NOMO-1 (cell line): ENCODE measurements at regions not wholly inside any gene's neighbourhood (a gene's known extent, or its start where the extent isn't known, plus 50 kb on each side); places are given as distances from the start of the nearest gene placed in this dataset.
"Not testable (repeated sequence)": the region's sequence is repeated elsewhere in the genome, so short reads cannot be mapped to it uniquely, and the experiment has no call there.

Experiments used
- DNase-seq, 2 experiments: peaks; one replicate each; lab custom pipeline; 2025; ENCODE audit not compliant: unreplicated experiment in 2 of 2; lab: John Stamatoyannopoulos, UW

DNA sequence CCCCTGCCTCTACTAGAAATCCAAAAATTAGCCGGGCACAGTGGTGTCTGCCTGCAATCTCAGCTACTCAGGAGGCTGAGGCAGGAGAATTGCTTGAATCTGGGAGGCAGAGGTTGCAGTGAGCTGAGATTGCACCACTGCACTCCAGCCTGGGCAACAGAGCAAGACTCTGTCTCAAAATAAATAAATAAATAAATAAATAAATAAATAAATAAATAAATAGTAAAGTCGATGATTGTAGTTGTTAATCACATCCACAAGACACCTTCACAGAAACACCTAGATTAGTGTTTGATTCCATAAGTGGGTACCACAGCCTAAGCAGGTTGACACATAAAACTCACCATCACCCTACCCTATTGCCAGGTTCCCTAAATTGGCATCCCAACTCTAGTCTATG is 1199.0 kb downstream of the TYW1 start:
- not testable (repeated sequence) for DNase-seq

DNA sequence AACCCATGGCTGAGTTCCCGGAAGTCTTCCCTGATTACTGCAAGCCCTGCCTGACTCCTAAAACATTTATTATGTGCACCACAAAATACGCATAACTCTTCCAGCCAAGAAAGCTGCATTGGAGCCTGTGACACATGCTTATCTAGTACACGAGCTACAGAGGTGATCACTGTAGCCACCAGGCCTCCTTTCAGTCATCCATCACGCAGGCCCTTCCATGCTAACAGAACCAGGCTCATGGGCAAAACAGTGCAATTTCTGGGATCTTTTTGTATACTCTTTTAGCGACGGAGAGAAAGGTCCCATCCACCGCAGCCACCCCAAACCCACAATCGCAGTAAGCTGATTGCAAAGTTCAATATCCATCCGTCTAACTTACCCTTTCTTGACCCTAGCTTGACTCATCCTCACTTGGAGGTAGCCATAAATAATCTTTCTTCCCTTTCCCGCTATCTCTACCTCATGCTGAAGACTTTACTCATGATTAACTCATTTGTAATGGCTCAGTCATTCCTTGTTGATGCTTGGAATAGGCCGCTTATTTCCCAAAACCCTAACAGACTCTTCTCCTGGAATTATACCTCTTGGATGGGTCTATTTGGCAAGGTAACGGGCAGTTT is 1203.5 kb downstream of the TYW1 start:
- no peak for DNase-seq

DNA sequence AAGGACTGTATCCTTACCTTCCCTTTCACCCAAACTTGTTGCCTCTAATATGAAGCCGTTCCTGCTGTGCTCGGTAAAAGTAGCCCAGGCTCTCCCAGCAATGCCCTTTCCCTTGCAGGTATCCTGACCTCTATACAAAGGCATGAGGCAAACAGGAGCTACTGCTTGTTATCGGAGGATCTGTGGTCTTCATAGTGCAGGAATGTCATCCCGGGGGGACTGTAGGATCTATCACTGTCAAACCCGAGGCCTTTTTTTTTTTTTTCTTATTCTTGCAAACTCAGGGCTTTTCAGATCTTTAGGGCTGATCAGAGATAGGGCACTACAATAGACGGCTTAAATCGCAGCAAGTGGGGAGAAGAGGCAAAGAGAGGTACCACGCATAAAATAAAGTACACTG is 1206.6 kb downstream of the TYW1 start:
- DNase-seq = no peak

DNA sequence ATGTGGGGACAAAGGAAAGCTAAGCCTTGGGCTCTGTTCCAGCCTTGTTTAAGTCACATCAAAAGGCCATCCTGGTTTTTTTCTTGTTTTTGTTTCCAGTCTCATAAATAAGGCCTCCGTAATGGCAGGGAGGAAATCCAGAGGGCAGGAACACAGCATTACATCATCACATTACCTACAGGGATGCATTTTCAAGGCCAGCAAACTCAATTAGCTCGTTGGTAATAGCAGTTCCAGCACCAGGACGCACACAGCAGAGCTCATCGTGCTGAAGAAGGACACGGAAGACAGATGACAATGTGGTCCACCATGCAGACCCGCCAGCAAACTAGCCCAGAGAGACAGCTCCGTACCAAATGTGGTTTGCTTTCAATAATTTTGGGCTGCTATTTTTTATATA is 1209.2 kb downstream of the TYW1 start:
- DNase-seq = no peak

DNA sequence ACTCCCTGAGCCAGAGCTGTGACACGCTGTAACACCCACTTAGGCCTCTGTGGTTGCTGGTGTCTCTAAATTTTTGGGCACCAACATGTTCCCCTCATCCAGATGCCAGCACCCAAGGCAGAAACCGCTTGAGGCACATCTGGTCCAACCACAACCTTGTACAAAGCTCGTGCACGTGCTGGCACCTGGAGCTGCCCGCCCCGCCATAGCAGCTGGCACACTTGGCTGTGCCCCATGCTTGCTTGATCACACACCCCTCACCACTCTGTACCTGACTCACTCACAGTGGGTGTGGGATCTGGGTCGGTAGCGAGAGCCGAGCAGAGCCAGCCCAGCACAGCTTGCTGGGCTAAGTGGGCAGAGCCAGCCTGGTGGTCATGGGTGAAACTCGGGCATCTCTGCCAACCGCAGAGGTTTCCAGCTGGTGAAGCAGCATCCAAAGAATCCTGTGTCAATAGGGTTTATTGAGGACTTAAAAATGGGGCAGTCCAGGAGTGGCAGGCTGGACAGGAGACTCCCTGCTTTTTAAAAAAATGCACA is 1210.4 kb downstream of the TYW1 start:
- DNase-seq = no peak

DNA sequence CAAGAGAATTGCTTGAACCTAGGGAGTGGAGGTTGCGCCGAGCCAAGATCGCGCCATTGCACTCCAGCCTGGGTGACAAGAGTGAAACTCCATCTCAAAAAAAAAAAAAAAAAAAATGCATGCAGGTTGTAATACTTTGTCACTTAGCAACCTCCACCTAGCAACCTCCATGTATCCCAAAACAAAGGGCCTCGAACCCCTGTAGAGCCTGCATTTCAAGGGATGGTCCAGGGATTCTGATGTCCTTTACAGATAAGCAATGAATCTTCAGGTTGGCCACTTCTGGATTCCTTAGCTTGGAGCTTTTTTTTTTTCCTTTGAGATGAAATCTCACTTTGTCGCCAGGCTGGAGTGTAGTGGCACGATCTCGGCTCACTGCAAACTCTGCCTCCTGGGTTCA is 1211.0 kb downstream of the TYW1 start:
- DNase-seq = no peak

DNA sequence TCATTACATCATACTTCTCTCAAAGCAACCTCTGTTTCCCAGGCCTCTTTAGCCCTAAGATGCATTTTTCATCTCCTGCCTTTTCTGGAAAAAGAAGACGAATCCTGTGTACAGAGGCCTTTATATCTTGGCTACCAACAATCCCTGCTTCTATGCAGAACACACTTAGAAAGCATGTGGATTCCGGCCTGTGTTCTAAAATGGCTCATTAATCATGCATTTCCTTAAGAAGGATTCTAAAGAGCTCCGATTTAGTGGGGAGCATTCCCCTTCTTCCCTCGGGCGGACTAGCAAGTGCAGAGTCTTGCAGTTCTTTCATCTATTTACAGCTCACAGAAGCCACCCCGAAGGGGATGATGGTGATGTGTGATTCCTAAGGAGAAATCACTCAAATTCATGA is 1212.9 kb downstream of the TYW1 start:
- no peak for DNase-seq

DNA sequence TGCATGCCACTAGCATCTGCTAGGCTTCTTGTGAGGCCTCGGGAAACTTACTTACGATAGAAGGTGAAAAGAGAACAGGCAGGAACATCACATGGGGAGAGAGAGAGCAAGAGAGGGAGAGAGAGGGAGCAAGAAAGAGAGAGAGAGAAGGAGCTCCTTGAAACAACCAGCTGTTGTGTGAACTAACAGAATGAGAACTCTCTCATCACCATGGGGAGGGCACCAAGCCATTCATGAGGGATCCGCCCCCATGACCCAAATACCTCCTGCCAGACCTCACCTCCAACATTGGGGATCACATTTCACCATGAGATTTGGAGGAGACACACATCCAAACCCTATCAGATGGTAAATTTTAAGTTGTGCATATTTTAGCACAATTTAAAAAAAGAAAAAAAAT is 1217.2 kb downstream of the TYW1 start:
- no peak for DNase-seq

DNA sequence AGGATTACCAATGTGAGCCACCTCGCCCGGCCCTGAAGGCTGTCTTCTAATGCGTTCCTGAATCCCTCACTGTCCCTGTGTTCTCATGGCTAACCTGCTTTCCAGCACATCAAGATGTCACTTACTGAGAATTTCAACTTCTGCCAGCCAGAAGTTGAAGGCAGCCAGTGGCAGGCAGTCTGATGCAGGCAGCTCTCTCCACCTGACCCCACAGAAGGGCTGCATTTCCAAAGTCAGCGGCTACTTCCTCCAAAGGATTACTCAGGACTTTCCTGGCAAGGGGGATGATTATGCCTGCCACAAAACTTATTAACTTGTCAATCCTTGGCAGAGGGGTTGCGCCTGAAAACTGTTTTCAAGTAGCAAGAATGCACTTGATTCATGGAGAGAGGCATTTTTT is 1219.4 kb downstream of the TYW1 start:
- no peak for DNase-seq

DNA sequence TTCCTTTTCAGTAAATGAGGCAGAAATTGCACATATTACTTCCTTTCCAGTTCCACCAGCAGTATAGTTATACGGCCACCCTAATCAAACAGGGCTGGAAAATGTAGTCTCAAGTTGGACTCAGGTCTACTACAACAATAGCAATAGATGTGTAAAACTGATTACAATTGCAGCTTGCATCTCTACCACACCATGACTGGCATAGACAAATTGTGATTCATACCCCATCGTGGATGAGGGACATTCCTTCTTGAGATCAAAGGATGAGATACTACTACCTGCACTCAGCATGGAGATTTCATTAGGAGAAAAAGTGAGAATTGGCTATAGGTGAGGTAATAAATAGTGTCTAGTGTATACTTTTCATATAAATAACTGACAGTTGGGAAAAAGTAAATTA is 1220.8 kb downstream of the TYW1 start:
- DNase-seq = no peak

DNA sequence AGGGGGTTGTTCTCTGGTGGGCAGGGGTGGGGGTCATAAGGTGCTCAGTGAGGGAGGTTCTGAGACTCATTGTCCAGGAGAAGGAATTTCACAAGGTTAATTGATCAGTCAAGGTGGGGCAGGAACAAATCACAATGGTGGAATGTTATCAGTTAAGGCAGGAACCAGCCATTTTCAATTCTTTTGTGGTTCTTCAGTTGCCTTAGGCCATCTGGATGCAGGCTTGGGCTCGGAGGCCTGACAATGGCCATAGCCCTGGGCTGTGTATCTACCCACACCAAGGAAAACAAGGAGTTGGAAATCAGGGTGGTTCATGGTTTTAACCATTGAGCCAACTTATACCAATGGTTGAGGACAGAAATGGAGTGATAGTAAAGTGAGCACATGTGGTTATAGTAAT is 1221.8 kb downstream of the TYW1 start:
- no peak for DNase-seq

DNA sequence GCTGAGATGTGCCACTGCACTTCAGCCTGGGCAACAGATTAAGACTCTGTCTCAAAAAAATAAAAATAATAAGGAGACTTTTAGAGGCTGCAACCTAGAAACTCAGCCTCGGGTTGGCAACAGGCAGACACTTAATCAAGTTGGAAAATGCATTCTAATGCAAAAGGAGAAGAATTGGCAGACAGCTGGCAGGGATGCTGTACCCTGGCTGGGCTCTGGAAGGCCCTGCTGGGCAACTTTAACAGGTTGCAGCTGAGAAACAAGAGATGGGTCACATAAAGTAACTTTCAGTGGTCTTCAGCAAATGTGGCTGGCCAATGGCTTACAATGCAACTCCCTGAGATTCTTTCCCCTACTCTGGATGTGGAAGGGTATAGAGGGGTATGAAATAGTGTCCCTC is 1225.7 kb downstream of the TYW1 start:
- DNase-seq = no peak

DNA sequence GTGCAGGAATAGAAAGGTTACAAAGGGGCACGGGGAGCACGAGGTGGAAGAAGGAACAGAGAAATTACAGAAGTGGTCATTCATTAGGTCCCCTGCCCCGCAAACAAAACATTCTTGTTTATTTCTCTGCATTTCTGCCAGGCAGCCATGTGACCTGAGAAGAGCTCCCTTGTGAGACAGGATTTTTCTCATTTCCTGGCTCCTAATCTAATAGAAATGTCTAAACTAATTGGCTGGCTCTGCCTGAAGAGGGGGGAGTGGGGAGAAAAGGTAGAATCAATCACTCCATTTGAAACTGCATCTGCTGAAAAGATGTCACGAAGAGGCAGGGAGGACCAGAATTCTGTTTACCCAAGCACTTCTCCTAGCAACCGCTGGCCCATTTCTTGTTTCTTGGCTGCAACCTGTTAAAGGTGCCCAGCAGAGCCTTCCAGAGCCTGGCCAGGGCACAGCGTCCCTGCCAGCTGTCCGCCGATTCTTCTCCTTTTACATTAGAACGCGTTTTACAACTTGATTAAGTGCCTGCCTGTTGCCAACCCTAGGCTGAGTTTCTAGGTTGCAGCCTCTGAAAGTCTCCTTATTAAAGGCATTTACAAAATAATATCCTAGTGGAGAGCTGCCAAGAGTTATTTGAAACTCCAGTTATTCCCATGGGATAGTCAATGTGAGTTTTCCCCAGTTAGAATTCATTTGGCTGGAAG is 1227.6 kb downstream of the TYW1 start:
- DNase-seq = no peak

DNA sequence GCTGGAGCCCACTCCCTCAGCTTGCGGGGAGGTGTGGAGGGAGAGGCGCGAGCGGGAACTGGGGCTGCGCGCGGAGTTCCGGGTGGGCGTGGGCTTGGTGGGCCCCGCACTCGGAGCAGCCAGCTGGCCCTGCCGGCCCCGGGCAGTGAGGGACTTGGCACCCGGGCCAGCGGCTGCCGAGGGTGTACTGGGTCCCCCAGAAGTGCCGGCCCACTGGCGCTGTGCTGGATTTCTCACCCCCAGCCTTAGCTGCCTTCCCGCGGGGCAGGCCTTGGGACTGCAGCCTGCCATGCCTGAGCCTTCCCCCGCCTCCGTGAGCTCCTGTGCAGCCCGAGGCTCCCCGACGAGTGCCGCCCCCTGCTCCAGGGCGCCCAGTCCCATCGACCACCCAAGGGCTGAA is 1234.4 kb downstream of the TYW1 start:
- not testable (repeated sequence) for DNase-seq

DNA sequence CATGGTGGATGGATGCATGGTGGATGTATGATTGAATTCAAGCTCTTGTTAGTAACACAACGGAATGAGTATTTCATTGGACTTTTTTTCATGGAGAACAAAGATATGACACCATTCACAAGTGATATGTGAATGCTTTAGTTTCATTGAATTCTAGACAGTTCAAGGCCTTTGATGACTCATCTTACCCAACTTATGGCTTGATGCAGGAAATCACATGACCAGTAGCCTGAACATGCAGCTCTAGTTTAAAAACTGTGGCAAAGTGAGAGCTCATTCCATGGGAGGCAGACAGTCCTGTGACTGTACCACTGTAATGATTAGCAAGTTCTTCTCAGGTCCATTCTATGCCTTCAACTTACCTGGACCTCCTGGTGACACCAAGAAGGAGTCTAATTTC is 1239.3 kb downstream of the TYW1 start:
- no peak for DNase-seq

DNA sequence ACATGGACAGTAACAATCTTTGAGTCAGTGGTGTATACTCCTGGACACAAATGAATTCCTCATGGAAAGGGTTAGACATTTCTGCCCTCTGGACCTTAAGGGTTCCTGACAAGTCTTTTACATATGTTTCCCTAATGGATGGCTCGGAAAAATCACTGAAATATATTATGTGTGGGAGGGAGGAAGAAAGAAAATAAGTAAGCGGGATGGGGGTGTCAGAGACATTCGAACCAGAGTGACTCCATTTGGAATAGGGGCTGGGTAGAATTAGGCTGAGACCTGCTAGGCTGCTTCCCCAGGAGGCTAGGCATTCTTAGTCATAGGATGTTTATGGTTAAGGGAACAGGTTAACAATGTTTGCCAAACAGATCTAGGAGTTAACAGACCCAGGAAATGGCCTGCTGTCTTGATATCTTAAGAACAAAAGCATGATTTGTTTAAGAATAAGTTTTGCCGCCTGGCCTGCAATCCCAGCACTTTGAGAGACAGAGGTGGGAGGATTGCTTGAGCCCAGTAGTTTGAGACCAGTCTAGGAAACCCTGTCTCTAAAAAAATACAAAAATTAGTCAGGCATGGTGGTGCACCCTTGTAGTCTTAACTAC is 1241.7 kb downstream of the TYW1 start:
- no peak for DNase-seq

DNA sequence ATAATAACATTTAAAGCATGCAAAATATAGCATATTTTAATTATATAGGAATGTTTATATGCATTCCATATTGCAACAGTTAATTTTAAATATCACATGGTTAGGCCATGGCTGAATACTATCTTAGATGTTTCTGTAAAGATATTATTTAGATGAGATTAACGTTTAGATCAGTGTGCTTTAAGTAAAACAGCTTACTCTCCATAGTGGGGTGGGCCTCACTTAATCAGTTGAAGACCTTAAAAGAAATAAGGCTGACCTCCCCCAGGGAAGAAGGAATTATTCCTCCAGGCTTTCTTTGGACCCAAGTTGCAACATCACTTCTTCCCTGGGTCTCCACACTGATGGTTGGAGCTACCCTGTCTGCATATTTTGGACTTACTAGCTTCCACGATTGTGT is 1246.5 kb downstream of the TYW1 start:
- DNase-seq = no peak

DNA sequence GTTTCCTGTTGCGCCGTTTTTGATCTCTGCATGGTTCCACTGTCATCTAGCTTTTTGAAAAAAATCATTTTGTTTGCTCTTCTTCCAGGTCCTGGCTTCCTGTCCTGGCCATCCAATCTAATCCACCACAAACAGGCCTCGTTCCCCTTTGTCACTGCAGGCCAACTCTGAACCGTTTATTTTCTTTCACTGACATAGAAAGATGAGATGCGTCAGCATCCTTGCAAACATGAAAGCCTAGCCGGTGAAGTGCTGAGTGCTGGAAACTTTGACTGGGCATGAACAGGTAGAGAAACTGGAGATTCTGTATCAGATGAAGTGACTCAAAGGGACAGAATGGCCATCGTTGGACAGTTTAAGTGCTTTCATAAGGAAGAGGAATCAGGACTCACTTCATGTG is 1247.8 kb downstream of the TYW1 start:
- no peak for DNase-seq

DNA sequence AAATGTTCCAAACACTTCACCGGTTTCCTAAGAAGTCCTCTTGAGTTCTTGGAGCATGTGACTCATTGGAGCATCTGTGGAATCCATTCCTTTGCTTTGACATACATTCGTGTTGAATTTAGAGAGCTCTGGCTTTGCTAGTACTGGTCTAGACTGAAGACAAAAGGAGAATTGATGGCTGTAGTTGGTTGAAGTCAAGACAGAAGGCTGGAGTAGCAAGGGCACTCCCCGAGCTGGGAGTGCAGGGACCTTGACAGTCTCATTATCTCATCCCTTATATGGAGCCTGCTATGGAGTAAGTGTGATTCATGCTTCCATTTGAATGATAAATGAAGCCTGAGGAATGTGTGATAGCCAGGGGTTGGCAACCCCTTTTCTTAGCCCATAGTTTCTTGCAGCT is 1249.1 kb downstream of the TYW1 start:
- no peak for DNase-seq

DNA sequence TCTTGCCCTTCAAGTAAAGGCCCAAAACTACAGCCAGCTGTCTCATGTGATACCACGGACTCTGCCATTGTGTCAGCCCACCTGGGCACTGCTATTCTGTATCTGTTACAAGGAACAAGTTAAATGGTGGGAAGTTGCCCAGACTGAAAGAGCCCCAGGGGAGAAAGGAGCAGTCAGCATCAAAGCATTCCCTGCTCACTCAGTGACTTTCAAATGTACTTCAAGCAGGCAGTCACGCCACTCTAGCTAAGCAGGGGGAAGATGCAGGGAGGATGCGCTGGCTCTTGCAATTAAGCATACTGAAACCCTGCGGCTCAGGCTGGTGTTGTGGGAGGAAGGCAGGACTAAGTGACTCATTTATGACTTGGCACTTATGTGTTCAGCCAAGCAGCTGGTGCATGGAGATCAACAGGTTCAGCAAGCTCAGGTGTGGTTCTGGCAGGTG is 1249.6 kb downstream of the TYW1 start:
- DNase-seq = no peak

DNA sequence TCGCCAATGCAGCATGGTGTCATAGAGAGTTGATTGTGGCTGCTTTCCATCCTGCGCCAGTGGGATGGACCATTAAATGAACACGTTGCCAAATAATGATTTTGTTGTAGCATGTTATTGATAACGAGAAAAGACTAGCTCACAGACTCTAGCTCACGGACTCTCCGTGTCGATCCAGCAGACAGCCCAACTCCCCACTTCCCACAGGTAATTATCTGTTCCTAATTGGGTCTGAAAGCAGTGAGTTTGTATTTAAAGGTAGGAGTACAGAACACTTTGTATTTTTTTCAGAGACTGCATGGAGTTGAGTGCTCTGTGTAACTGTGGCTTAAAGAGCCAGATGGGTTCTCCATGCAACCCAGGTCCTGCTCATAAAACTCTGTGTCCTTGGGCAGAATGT is 1250.5 kb downstream of the TYW1 start:
- DNase-seq = no peak

DNA sequence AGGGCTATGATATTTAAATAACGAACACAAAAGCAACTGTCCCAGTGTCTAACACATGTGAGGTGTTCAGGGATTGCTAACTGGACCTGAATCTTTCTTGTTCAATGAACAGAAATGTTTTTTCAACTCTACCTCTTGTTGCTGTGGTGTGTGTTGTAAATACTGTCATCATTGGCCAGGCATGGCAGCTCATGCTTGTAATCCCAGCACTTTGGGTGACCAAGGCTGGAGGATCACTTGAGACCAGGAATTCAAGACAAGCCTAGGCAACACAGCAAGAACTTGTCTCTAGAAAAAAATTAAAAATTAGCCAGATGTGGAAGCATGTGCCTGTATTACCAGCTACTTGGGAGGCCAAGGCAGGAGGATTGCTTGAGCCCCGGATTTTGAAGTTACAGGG is 1250.9 kb downstream of the TYW1 start:
- no peak for DNase-seq
